ENCODE measurements at regions not wholly inside any gene's neighbourhood (a gene's known extent, or its start where the extent isn't known, plus 50 kb on each side); places are given as distances from the start of the nearest gene placed in this dataset.
"Not testable (repeated sequence)": the region's sequence is repeated elsewhere in the genome, so short reads cannot be mapped to it uniquely, and the experiment has no call there.

GRCh38 chr3:23723930-23724329 is 81.8 kb upstream of the UBE2E1 start:
- intact Hi-C loops (cut with micrococcal nuclease), result no loop called here
- H3K36me3 Mint-ChIP-seq (ENCODE audit: low read depth), result no peaks in the 10 kb centered on the region
- H3K27ac Mint-ChIP-seq, result peak overlapping the region; percentile 15
- CTCF ChIA-PET, result interaction anchor here (0.6 kb wide), 1 partner anchor 13 kb away, joined by 3 read pairs; no protein-coding TSS in a partner anchor
- POLR2A ChIA-PET, result no interaction called here
- no peak overlapping the region for H3K4me3 Mint-ChIP-seq
- H3K4me1 Mint-ChIP-seq, result peaks cover 14% of the 10 kb centered on the region
- H3K27me3 Mint-ChIP-seq, result no peaks in the 10 kb centered on the region
- H3K9me3 Mint-ChIP-seq, result peaks cover 4% of the 10 kb centered on the region
- ATAC-seq (ENCODE audit: low read depth), result no peak
- no peak for TF ChIP-seq CTCF (IDR thresholded peaks at IDR 0.05)
- DNase-seq, result no peak

DNA sequence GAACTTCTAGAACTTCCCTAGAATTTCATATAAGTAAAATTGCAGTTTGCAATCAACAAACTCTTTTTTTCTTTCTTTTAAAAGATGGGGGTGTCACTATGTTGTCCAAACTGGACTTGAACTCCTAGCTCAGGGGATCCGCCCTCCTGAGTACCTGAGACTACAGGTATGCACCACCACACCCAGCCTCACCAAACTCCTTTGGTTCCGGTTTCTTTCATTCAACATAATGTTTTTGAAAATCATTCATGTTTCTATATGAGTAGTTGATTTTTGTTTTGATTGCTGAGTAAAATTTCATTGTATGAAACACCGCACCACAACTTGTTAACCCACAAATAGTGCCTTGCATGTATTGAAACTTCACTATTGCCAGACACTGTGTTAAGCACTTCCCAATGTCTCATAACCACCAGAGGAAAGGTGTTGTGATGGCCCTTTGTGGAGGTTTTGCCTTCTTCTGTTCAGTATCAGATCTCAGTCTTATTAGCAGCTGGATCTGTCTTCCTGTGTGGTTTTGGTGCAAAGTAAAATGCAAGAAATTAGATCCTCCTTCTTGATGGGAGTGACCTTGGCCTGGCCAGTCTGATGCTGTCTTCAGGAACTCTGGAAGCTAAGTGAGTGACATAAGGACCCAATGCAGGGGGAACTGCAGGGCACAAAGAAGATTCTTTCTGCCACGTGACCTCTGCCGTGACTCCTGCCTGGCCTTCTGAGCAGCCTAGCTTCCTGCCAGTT is 78.8 kb upstream of the UBE2E1 start:
- Mint-ChIP-seq H3K27ac (no peak overlapping the region), H3K36me3 (ENCODE audit: low read depth) (no peaks in the 10 kb centered on the region), H3K4me1 (peaks cover 14% of the 10 kb centered on the region), H3K27me3 (no peaks in the 10 kb centered on the region), H3K4me3 (no peak overlapping the region), H3K9me3 (peaks cover 4% of the 10 kb centered on the region)
- CTCF ChIA-PET, result no interaction called here
- TF ChIP-seq CTCF (IDR thresholded peaks at IDR 0.05), result no peak
- POLR2A ChIA-PET, result no interaction called here
- ATAC-seq (ENCODE audit: low read depth) (no peak), DNase-seq (no peak)
- intact Hi-C loops (cut with micrococcal nuclease), result no loop called here

- H3K4me1 Mint-ChIP-seq, result peaks cover 14% of the 10 kb centered on the region
- intact Hi-C loops (cut with micrococcal nuclease), result no loop called here
- CTCF ChIA-PET, result no interaction called here
- POLR2A ChIA-PET, result no interaction called here
- H3K27me3 Mint-ChIP-seq, result no peaks in the 10 kb centered on the region
- DNase-seq, result no peak
- no peak for TF ChIP-seq CTCF (IDR thresholded peaks at IDR 0.05)
- no peak overlapping the region for H3K4me3 Mint-ChIP-seq
- H3K27ac Mint-ChIP-seq, result no peak overlapping the region
- H3K36me3 Mint-ChIP-seq (ENCODE audit: low read depth), result no peaks in the 10 kb centered on the region
- H3K9me3 Mint-ChIP-seq, result peaks cover 4% of the 10 kb centered on the region
- ATAC-seq (ENCODE audit: low read depth), result no peak
Measured at GRCh38 chr3:23728601-23729117, 77.1 kb upstream of the UBE2E1 start.

GRCh38 chr3:23729362-23729761 is 76.4 kb upstream of the UBE2E1 start:
- intact Hi-C loops (cut with micrococcal nuclease); H3K9me3 Mint-ChIP-seq; ATAC-seq (ENCODE audit: low read depth); H3K4me1 Mint-ChIP-seq; H3K27ac Mint-ChIP-seq; H3K36me3 Mint-ChIP-seq (ENCODE audit: low read depth); POLR2A ChIA-PET; CTCF ChIA-PET; H3K4me3 Mint-ChIP-seq; DNase-seq; H3K27me3 Mint-ChIP-seq: not testable (repeated sequence)

GRCh38 chr3:23734481-23734880 is 71.3 kb upstream of the UBE2E1 start:
- Mint-ChIP-seq H3K9me3 (no peaks in the 10 kb centered on the region), H3K27me3 (no peaks in the 10 kb centered on the region), H3K27ac (no peak overlapping the region), H3K4me3 (no peak overlapping the region), H3K36me3 (ENCODE audit: low read depth) (no peaks in the 10 kb centered on the region), H3K4me1 (no peaks in the 10 kb centered on the region)
- CTCF ChIA-PET, result no interaction called here
- ATAC-seq (ENCODE audit: low read depth), result no peak
- POLR2A ChIA-PET, result no interaction called here
- intact Hi-C loops (cut with micrococcal nuclease), result no loop called here
- no peak for TF ChIP-seq CTCF (IDR thresholded peaks at IDR 0.05)
- no peak for DNase-seq

DNA sequence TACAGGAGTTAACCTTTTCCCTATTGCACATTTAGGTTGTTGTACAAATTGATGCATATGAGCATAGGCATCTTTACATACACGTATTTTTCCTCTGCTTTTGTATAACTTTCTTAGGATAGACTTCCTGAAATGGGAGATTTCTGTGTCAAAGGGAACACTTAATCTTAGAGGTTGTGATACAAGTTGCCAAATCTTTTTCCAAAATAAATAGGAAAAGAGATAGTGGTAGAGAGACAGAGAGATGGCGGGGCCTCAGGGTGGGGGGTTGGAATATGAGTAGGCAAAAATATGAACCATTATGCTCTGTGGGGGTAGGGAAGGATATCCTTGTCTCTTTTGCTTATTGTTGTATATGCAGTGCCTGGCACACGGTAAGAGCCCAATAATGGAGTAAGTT is 70.7 kb upstream of the UBE2E1 start:
- CTCF ChIA-PET, result no interaction called here
- POLR2A ChIA-PET, result no interaction called here
- TF ChIP-seq CTCF (IDR thresholded peaks at IDR 0.05), result no peak
- ATAC-seq (ENCODE audit: low read depth) (no peak), DNase-seq (no peak)
- H3K4me1 Mint-ChIP-seq, result no peaks in the 10 kb centered on the region
- intact Hi-C loops (cut with micrococcal nuclease), result no loop called here
- no peaks in the 10 kb centered on the region for H3K36me3 Mint-ChIP-seq (ENCODE audit: low read depth)
- H3K27ac Mint-ChIP-seq, result no peak overlapping the region
- no peaks in the 10 kb centered on the region for H3K9me3 Mint-ChIP-seq
- H3K4me3 Mint-ChIP-seq, result no peak overlapping the region
- H3K27me3 Mint-ChIP-seq, result no peaks in the 10 kb centered on the region
